ENCODE measurements at regions not wholly inside any gene's neighbourhood (a gene's known extent, or its start where the extent isn't known, plus 50 kb on each side); places are given as distances from the start of the nearest gene placed in this dataset.

DNA sequence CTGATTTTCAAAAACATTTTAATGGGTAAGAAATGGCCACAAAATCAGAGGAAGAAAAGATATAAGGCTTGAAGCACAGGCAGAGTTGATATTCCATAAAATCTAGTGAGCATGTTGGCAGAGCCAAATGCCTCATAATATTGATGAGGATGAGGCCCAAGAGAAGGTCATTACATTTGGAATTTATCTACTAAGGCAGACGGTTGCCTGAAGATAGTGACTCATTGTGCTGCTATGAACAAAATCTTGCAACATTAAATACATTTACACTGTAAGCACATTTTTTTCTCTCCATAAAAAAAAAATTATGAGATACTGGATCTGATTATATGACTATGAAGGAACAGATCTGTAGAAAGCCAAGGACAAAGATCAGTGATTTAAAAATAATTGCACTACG, 881.4 kb upstream of the CHORDC1 start:
- H3K4me3 ChIP-seq (ENCODE audit: low read depth, low read length), result no peak overlapping the region
- TF ChIP-seq, protein P1, sequence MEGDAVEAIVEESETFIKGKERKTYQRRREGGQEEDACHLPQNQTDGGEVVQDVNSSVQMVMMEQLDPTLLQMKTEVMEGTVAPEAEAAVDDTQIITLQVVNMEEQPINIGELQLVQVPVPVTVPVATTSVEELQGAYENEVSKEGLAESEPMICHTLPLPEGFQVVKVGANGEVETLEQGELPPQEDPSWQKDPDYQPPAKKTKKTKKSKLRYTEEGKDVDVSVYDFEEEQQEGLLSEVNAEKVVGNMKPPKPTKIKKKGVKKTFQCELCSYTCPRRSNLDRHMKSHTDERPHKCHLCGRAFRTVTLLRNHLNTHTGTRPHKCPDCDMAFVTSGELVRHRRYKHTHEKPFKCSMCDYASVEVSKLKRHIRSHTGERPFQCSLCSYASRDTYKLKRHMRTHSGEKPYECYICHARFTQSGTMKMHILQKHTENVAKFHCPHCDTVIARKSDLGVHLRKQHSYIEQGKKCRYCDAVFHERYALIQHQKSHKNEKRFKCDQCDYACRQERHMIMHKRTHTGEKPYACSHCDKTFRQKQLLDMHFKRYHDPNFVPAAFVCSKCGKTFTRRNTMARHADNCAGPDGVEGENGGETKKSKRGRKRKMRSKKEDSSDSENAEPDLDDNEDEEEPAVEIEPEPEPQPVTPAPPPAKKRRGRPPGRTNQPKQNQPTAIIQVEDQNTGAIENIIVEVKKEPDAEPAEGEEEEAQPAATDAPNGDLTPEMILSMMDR (IDR thresholded peaks at IDR 0.05; ENCODE audit: borderline replicate concordance, insufficient read depth, low read depth, low read length), result no peak

DNA sequence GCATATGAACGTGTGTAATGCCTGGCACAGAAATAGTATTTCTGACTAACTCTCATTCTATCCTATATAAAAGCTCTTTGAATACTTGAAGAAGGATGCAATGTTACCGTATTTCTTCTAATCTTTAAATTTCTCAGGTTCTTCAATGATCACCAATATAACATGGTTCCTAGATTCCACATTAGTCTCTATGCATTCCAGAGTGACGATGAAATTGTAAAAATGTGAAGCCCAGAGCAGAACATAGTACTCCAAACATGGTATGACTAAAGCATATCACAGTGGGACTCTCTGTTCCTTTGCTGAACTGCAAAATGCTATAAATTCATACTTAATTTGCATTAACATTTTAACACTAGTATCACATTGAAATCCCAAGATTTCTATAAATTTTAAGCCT, 877.6 kb upstream of the CHORDC1 start:
- no peak overlapping the region for H3K4me3 ChIP-seq (ENCODE audit: low read depth, low read length)
- TF ChIP-seq, protein P1 (IDR thresholded peaks at IDR 0.05; ENCODE audit: borderline replicate concordance, insufficient read depth, low read depth, low read length), result no peak

DNA sequence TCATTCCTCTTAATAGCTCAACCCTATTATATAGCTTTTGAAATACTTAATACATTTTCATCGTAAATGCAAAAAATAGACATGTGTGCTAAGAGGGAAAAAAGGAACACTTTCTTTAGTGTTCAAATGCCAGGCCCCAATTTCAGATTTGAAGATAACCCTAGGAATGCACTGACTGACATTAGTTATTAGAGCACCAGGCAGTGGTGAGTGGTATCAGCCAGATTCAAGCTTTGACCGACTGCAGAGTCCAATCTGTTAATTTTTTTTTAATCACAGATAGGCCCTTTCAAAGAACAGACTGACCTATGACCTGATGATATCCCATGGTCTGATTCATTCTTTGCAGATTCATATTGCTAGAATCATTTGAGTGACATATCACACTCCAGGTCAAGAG, 874.2 kb upstream of the CHORDC1 start:
- TF ChIP-seq, protein P1 (IDR thresholded peaks at IDR 0.05; ENCODE audit: borderline replicate concordance, insufficient read depth, low read depth, low read length), result no peak
- H3K4me3 ChIP-seq (ENCODE audit: low read depth, low read length), result no peak overlapping the region

DNA sequence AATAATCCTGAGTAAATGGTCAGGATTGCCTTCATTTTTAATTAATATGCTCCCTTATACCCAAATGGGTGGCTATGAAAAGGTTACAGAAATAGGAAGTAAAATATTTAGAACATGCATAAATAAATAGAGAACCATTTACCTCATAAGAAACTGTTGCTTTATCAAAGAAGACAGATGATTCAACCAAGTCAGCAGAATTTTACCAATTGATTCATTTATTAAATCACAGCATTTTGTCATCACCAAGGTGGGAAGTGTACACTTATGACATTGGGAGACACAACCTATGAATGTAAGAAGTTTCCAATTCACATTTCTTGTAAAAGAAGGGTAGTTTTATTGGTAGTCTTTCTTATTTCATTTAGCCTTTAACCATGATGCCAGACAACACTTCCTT, 870.3 kb upstream of the CHORDC1 start:
- TF ChIP-seq, protein P1 (IDR thresholded peaks at IDR 0.05; ENCODE audit: borderline replicate concordance, insufficient read depth, low read depth, low read length), result no peak
- H3K4me3 ChIP-seq (ENCODE audit: low read depth, low read length), result no peak overlapping the region

DNA sequence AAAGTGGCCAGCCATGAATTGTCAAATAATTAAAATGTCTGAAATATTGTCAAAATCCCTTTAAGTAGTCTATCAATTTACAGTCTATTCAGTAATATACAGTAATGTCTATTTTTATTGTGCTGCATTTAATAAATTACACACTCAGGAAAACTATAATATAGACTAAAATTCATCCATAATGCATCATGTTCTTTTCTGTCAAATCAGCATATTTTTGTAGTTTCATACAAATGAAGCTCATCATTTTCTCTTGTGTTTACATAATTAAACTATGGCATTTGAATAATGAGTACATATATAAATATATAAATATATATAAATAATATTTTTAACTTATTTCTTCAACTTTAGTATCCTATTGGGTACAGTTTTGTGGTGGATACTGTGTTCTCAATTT, 868.7 kb upstream of the CHORDC1 start:
- H3K4me3 ChIP-seq (ENCODE audit: low read depth, low read length), result no peak overlapping the region
- TF ChIP-seq, protein P1 (IDR thresholded peaks at IDR 0.05; ENCODE audit: borderline replicate concordance, insufficient read depth, low read depth, low read length), result no peak

DNA sequence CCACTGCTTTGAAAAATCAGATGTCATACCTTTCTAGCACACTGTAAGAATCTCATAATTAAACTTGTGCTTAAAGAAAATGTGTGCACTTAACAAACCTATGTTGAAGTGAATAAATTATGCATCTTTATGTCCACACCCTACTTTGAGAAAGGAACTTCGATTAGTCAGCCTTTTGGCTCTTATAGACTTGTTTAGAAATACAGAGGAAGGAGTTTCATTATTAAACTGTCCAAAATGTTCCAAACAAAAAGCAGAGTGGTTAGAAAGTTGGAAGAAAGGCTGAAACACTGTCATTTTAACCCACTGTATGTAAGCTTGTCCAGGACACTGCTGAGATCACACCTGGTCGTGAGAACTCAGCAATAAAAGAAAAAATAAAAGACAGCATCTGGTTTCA, 863.2 kb upstream of the CHORDC1 start:
- H3K4me3 ChIP-seq (ENCODE audit: low read depth, low read length), result no peak overlapping the region
- TF ChIP-seq, protein P1 (IDR thresholded peaks at IDR 0.05; ENCODE audit: borderline replicate concordance, insufficient read depth, low read depth, low read length), result no peak

DNA sequence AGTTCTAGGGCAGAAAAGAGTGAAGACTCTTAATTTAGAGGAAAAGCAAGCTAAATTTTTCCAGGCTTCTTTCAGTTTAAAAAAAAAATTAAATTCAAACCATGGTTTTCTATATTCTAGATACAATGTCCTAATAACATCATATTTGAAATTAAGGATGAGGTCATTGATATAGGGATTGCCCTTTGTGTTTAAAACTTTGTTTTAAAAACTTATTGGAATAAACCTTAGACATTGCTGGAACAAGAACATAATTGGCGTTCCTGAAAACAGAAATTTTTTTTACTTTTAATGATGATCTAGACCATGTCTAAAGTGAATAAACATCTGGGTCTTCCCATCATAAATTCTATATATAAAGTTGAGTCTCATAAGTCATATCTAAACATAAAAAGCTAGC, 859.4 kb upstream of the CHORDC1 start:
- TF ChIP-seq, protein P1 (IDR thresholded peaks at IDR 0.05; ENCODE audit: borderline replicate concordance, insufficient read depth, low read depth, low read length), result no peak
- no peak overlapping the region for H3K4me3 ChIP-seq (ENCODE audit: low read depth, low read length)
